ENCODE measurements at regions not wholly inside any gene's neighbourhood (a gene's known extent, or its start where the extent isn't known, plus 50 kb on each side); places are given as distances from the start of the nearest gene placed in this dataset.

- TF ChIP-seq CTCF (IDR thresholded peaks at IDR 0.05) (peak; percentile 63 to 72 (median 70)), POLR2A (IDR thresholded peaks at IDR 0.05) (no peak)
Observed at GRCh38 chr2:190804182-190804795, 76.3 kb upstream of the GLS start.

GRCh38 chr2:190805126-190805525 lies 75.5 kb upstream of the GLS start:
- Histone ChIP-seq H3K4me3 (no peak overlapping the region), H3K27me3 (no peaks in the 10 kb centered on the region), H3K4me1 (no peaks in the 10 kb centered on the region), H3K27ac (no peak overlapping the region), H3K9me3 (no peaks in the 10 kb centered on the region), H3K36me3 (no peaks in the 10 kb centered on the region)
- intact Hi-C loops (cut with DNase I; ENCODE audit: low total_unique reads) = no loop called here
- DNase-seq = no peak
- TF ChIP-seq POLR2A (IDR thresholded peaks at IDR 0.05) (no peak), CTCF (IDR thresholded peaks at IDR 0.05) (no peak)

More at GRCh38 chr2:190804182-190804795, 76.3 kb upstream of the GLS start:
- Histone ChIP-seq H3K36me3 (no peaks in the 10 kb centered on the region), H3K4me1 (no peaks in the 10 kb centered on the region), H3K4me3 (no peak overlapping the region), H3K27ac (no peak overlapping the region), H3K9me3 (no peaks in the 10 kb centered on the region), H3K27me3 (no peaks in the 10 kb centered on the region)
- DNase-seq = no peak
- intact Hi-C loops (cut with DNase I; ENCODE audit: low total_unique reads) = no loop called here

- no peaks in the 10 kb centered on the region for H3K36me3 ChIP-seq
- H3K27ac ChIP-seq = no peak overlapping the region
- intact Hi-C loops (cut with DNase I; ENCODE audit: low total_unique reads) = no loop called here
- no peaks in the 10 kb centered on the region for H3K4me1 ChIP-seq
- no peaks in the 10 kb centered on the region for H3K9me3 ChIP-seq
- H3K27me3 ChIP-seq = no peaks in the 10 kb centered on the region
- TF ChIP-seq CTCF (IDR thresholded peaks at IDR 0.05) = no peak
- no peak for TF ChIP-seq POLR2A (IDR thresholded peaks at IDR 0.05)
- no peak overlapping the region for H3K4me3 ChIP-seq
- DNase-seq = no peak
Observed at GRCh38 chr2:190805843-190806242, 74.8 kb upstream of the GLS start.

GRCh38 chr2:190807886-190808285 lies 72.7 kb upstream of the GLS start:
- no peak overlapping the region for H3K4me3 ChIP-seq
- no peak for DNase-seq
- no peaks in the 10 kb centered on the region for H3K36me3 ChIP-seq
- H3K9me3 ChIP-seq = no peaks in the 10 kb centered on the region
- H3K4me1 ChIP-seq = no peaks in the 10 kb centered on the region
- no peaks in the 10 kb centered on the region for H3K27me3 ChIP-seq
- intact Hi-C loops (cut with DNase I; ENCODE audit: low total_unique reads) = no loop called here
- no peak overlapping the region for H3K27ac ChIP-seq
- TF ChIP-seq POLR2A (IDR thresholded peaks at IDR 0.05) (no peak), CTCF (IDR thresholded peaks at IDR 0.05) (no peak)

- H3K27me3 ChIP-seq = no peaks in the 10 kb centered on the region
- TF ChIP-seq CTCF (IDR thresholded peaks at IDR 0.05) (no peak), POLR2A (IDR thresholded peaks at IDR 0.05) (no peak)
- H3K27ac ChIP-seq = no peak overlapping the region
- no peaks in the 10 kb centered on the region for H3K36me3 ChIP-seq
- intact Hi-C loops (cut with DNase I; ENCODE audit: low total_unique reads) = no loop called here
- no peaks in the 10 kb centered on the region for H3K4me1 ChIP-seq
- H3K4me3 ChIP-seq = no peak overlapping the region
- no peaks in the 10 kb centered on the region for H3K9me3 ChIP-seq
- DNase-seq = no peak
Observed at GRCh38 chr2:190809139-190809764, 71.4 kb upstream of the GLS start.
